IgD-negative memory B cell (primary cell): ENCODE measurements at regions not wholly inside any gene's neighbourhood (a gene's known extent, or its start where the extent isn't known, plus 50 kb on each side); places are given as distances from the start of the nearest gene placed in this dataset.

ENCODE experiments used
- H3K27ac Mint-ChIP-seq, 3 donors: one replicate each; pipeline ENCODE4 v1.8.0; 2020 to 2022; ENCODE audit warnings: mild to moderate bottlenecking in 3 of 3, mixed read lengths in 3 of 3, moderate library complexity in 1 of 3
- H3K27me3 Mint-ChIP-seq: one replicate; pipeline ENCODE4 v1.8.0; 2021; ENCODE audit warnings: mixed read lengths
- H3K36me3 Mint-ChIP-seq: one replicate; pipeline ENCODE4 v1.8.0; 2020; ENCODE audit warnings: mild to moderate bottlenecking, mixed read lengths
- H3K4me1 Mint-ChIP-seq, 3 donors: one replicate each; pipeline ENCODE4 v1.8.0; 2020 to 2022; ENCODE audit warnings: mixed read lengths in 3 of 3, mild to moderate bottlenecking in 1 of 3
- H3K4me3 Mint-ChIP-seq, 4 donors: one replicate each; pipeline ENCODE4 v1.8.0; 2020 to 2022; ENCODE audit warnings: mild to moderate bottlenecking in 4 of 4, mixed read lengths in 4 of 4, moderate library complexity in 3 of 4
- H3K9me3 Mint-ChIP-seq, 3 donors: one replicate each; pipeline ENCODE4 v1.8.0; 2020 to 2021; ENCODE audit warnings: mixed read lengths in 3 of 3, mild to moderate bottlenecking in 1 of 3

DNA sequence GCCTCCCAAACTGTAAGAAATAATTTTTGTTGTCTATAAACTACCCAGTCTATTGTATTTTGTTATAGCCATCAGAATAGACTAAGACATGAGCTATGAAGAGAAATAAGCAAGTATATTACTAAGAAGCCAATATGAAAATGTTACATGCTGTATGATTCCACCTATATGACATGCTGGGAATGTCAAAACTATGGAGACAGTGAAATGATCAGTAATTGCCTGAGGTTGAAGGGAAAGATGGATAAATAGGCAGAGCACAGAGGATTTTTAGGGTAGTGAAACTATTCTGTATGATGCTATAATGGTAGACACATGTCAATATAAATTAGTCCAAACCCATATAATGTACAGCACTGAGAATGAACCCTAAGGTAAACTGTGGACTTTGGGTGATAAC lies 261.3 kb upstream of the PCDH15 start:
- no peak overlapping the region for H3K4me3 Mint-ChIP-seq
- peaks cover 0 to 8% (median 3%) of the 10 kb centered on the region in 3 donors for H3K9me3 Mint-ChIP-seq
- H3K4me1 Mint-ChIP-seq, result no peaks in the 10 kb centered on the region
- no peaks in the 10 kb centered on the region for H3K27me3 Mint-ChIP-seq
- no peaks in the 10 kb centered on the region for H3K36me3 Mint-ChIP-seq
- no peak overlapping the region for H3K27ac Mint-ChIP-seq

DNA sequence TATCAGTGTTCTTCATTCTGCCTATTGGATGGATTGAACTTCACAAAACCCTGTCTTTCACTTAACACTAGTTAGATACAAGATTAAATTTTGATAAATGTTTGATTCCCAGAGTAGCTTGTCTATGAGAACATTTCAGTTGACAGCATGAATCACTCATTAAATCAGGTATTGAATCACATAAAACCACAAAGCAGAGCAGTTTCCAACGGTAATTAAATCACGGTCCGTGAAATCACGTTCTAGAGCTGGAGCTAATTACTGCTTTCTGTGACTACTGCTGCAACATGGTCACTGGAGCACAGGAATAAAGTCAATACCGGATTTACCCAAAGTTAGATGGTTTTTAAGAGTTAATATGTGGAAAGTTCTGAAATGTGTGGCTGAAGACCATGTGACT lies 257.8 kb upstream of the PCDH15 start:
- Mint-ChIP-seq H3K9me3 (peaks cover 2 to 4% (median 2%) of the 10 kb centered on the region in 3 donors), H3K4me3 (no peak overlapping the region), H3K36me3 (no peaks in the 10 kb centered on the region), H3K4me1 (no peaks in the 10 kb centered on the region), H3K27me3 (no peaks in the 10 kb centered on the region), H3K27ac (no peak overlapping the region)

DNA sequence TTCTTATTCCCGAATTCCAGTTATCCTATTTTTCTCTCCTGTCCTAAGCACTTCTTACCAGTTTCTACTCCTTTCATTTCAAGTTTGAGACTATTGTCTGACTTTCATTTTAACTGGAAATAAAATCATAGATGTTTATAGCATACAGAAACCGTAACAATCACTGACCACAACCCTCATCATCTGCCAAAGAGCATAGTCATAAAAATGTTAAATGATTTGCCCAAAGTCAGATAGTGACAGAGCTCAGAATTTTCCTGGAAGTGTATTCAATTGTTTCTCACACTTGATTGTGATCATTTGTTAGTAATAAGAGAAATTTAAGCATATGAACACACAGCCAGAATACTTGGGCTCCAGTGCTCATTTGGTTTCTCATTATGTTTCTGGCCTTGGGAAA lies 250.5 kb upstream of the PCDH15 start:
- Mint-ChIP-seq H3K27ac (no peak overlapping the region), H3K9me3 (peaks cover 0 to 2% (median 2%) of the 10 kb centered on the region in 3 donors), H3K4me3 (no peak overlapping the region), H3K4me1 (no peaks in the 10 kb centered on the region), H3K36me3 (no peaks in the 10 kb centered on the region), H3K27me3 (no peaks in the 10 kb centered on the region)

DNA sequence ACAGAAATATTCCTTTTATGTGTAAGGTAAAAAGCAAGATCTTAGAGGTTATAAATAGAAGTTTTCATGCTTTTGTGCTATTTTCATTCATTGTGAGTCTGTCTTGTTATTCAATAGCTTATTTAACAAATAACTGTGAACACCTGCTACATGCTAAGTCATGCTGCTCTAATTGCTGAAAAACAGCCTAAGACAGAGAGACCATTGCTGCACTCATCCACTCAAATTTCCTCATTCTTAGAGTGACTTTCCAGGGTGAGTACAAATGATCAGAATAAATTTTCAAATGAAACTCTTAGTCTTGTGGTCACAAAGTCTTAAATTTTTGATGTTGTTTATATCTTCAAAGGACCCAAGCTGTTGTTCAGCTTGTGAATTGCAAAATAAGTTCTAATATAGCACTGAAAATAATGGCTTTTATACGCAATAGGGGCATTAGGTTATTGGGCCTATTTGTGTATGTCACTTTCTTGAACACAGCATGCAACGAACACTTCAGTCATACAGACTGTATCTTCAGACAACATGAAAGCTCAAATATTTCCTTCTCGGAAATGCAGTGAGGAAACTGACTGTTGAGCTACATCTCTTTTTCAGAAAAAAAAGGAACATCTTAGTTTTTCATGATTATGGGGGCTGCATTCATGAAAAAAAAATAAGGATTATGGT lies 247.9 kb upstream of the PCDH15 start:
- no peaks in the 10 kb centered on the region for H3K4me1 Mint-ChIP-seq
- H3K27ac Mint-ChIP-seq, result no peak overlapping the region
- H3K36me3 Mint-ChIP-seq, result no peaks in the 10 kb centered on the region
- no peak overlapping the region for H3K4me3 Mint-ChIP-seq
- no peaks in the 10 kb centered on the region for H3K27me3 Mint-ChIP-seq
- no peaks in the 10 kb centered on the region for H3K9me3 Mint-ChIP-seq

DNA sequence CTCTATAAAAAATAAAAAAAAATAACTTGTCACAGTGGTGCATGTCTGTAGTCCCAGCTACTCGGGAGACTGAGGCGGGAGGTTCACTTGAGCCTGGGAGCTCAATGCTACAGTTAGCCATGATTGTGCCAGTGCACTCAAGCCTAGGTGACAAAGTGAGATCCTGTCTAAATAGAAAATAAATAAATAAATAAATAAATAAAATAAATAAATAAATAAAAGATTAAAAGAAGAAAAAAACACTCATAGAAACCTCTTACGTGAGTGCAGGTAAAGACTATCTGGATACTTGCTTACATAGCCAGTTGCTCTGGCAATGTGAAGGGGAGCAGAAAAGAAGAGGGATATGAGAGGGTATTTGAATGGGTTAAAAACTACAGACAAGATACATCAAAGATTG lies 242.5 kb upstream of the PCDH15 start:
- H3K36me3 Mint-ChIP-seq, result no peaks in the 10 kb centered on the region
- no peak overlapping the region for H3K27ac Mint-ChIP-seq
- H3K9me3 Mint-ChIP-seq, result peaks cover 0 to 3% (median 0%) of the 10 kb centered on the region in 3 donors
- no peak overlapping the region for H3K4me3 Mint-ChIP-seq
- H3K4me1 Mint-ChIP-seq, result no peaks in the 10 kb centered on the region
- H3K27me3 Mint-ChIP-seq, result no peaks in the 10 kb centered on the region

DNA sequence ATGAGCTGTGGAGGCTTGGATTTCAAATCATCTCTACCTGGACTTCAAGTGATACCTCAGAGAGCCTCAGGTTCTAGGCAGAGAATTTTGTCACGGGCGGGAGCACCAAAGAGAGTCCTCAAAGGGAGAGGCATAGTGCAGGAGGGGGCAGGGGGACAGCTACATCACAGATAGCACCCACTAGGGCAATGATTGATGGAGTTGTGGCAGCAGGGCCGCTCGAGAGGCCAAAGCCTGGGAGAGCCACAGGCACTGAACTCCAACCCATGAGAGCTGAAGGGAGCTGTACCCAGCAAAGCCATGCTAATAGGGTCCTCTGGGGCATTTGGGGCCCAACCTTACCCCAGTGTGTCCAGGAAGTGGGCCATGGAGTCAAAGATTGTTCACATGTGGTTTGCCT lies 232.0 kb upstream of the PCDH15 start:
- Mint-ChIP-seq H3K36me3 (no peaks in the 10 kb centered on the region), H3K9me3 (peaks cover 0 to 6% (median 3%) of the 10 kb centered on the region in 3 donors), H3K4me1 (no peaks in the 10 kb centered on the region), H3K27me3 (no peaks in the 10 kb centered on the region), H3K4me3 (no peak overlapping the region), H3K27ac (no peak overlapping the region)

DNA sequence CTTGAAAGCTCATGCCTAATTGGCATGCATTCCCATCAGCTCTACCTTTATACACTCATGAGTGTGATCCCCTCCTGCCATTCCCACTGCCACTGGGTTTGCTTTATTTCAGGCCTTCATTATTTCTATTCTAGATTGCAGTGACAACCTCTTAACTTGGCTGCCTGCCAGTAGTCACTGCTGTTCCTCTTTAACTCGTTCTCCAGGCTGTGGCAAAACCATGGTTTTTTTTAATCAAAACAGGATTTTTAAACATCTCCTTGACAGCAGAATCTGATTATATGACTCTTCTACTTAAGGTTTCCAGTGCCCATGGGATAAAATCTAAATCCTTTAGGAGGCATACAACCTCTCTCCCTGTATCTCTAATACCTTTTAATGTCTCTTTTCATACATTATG lies 223.7 kb upstream of the PCDH15 start:
- H3K27me3 Mint-ChIP-seq, result no peaks in the 10 kb centered on the region

DNA sequence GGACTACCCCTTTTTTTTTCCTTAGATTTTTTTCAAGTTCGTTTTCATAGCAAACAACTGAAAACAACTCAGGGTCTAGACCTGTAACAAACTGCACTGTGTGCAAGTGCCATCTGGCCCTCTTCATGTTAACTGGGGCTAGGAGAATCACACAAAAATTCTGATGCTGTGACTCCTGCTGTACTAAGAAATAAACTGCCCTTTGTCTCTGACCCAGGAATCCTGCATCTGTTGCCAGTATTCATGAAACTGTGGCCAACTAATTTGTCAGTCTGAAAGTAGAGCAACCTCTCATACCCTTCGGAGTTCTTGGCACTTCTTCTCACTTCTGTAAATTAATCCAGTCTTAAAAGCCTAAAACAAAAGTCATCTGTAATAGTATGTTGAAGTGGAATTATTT lies 218.4 kb upstream of the PCDH15 start:
- no peak overlapping the region for H3K27ac Mint-ChIP-seq
- peaks cover 0 to 2% (median 0%) of the 10 kb centered on the region in 3 donors for H3K9me3 Mint-ChIP-seq
- H3K27me3 Mint-ChIP-seq, result no peaks in the 10 kb centered on the region
- H3K36me3 Mint-ChIP-seq, result no peaks in the 10 kb centered on the region
- H3K4me1 Mint-ChIP-seq, result no peaks in the 10 kb centered on the region
- H3K4me3 Mint-ChIP-seq, result no peak overlapping the region

More for the DNA sequence above, 223.7 kb upstream of the PCDH15 start:
- no peaks in the 10 kb centered on the region for H3K4me1 Mint-ChIP-seq
- H3K36me3 Mint-ChIP-seq, result no peaks in the 10 kb centered on the region
- peaks cover 0 to 5% (median 0%) of the 10 kb centered on the region in 3 donors for H3K9me3 Mint-ChIP-seq
- no peak overlapping the region for H3K4me3 Mint-ChIP-seq
- H3K27ac Mint-ChIP-seq, result no peak overlapping the region

DNA sequence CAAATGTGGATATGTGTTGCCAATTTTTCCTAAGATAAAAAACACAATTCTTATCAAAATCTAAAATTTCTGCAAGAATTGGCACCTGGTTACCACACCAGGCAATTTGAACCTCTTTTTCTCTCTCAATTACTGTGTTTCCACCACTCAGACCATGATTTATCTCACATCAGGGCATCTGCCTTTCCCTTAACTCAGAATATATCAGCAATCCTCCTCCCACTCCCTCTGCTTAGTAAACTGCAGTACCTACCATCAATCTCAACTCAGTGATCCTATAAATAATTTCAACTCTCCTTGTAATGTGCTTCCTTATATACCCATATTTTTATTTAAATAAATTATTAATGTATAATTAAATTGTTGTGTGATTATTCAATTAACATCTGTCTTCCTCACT lies 212.3 kb upstream of the PCDH15 start:
- Mint-ChIP-seq H3K4me1 (no peaks in the 10 kb centered on the region), H3K27me3 (no peaks in the 10 kb centered on the region), H3K27ac (no peak overlapping the region), H3K4me3 (no peak overlapping the region), H3K9me3 (peaks cover 0 to 4% (median 0%) of the 10 kb centered on the region in 3 donors), H3K36me3 (no peaks in the 10 kb centered on the region)

DNA sequence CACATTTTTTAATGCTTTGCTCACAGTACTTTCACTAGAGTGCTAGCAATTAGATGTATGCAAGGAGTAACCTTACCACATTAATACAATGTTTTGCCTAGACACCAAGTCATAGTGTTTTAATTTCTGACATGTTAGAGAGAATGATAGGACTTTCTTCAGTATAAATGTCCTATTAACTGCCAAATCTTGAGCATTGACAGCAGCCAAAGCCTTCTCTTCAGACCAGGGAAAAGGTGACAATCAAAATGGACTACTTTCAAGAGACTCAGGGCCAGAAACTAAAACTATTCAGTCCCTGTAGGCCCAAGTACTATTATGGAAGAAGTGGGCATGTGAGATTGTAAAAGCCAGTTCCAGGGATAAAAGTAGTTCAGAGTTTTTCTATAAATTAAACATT lies 201.4 kb upstream of the PCDH15 start:
- Mint-ChIP-seq H3K4me1 (no peaks in the 10 kb centered on the region), H3K27ac (no peak overlapping the region), H3K9me3 (peaks cover 3 to 12% (median 4%) of the 10 kb centered on the region in 3 donors), H3K36me3 (no peaks in the 10 kb centered on the region), H3K27me3 (no peaks in the 10 kb centered on the region), H3K4me3 (no peak overlapping the region)

DNA sequence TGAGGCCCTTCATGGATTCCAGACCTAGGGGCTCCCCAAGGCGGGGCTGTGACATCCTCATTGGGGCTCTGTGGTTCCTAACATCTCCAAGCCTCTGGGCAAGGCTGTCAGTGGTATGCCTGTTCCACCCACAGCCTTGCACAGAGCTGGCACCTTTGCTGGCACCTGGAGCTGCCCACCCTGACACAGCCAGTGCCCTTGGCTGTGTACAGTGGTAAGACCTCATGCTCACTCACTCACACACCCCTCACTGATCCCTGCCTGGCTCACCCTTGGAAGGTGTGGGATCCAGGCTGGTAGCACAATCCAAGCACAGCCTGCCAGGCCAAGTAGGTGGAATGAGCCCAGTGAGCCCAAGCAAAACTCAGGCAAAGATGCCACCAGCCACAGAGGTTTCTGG lies 200.4 kb upstream of the PCDH15 start:
- peaks cover 2 to 12% (median 3%) of the 10 kb centered on the region in 3 donors for H3K9me3 Mint-ChIP-seq

DNA sequence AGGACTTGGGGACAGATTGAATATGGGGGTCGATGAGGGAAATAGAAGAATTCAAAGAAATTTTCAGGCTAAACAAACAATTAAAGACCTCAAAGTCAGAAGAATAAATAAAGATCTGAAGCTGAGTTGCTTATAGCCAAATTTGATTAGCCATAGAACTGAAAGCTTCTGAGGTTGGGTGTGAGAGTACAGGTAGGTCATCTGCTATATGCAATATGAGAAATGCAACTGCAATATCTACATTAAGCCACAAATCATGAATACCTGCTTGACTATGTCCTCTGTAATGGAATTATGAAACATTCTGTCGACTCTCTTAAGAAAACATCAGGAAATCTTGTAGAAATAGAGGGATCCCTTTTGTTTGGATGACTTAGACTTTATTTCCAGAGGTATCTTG lies 192.1 kb upstream of the PCDH15 start:
- Mint-ChIP-seq H3K27me3 (no peaks in the 10 kb centered on the region), H3K4me3 (no peak overlapping the region), H3K4me1 (no peaks in the 10 kb centered on the region), H3K9me3 (peaks cover 3 to 9% (median 6%) of the 10 kb centered on the region in 3 donors), H3K27ac (no peak overlapping the region), H3K36me3 (no peaks in the 10 kb centered on the region)

More for the DNA sequence above, 200.4 kb upstream of the PCDH15 start:
- H3K4me1 Mint-ChIP-seq, result no peaks in the 10 kb centered on the region
- no peak overlapping the region for H3K27ac Mint-ChIP-seq
- H3K27me3 Mint-ChIP-seq, result no peaks in the 10 kb centered on the region
- H3K4me3 Mint-ChIP-seq, result no peak overlapping the region
- H3K36me3 Mint-ChIP-seq, result no peaks in the 10 kb centered on the region

DNA sequence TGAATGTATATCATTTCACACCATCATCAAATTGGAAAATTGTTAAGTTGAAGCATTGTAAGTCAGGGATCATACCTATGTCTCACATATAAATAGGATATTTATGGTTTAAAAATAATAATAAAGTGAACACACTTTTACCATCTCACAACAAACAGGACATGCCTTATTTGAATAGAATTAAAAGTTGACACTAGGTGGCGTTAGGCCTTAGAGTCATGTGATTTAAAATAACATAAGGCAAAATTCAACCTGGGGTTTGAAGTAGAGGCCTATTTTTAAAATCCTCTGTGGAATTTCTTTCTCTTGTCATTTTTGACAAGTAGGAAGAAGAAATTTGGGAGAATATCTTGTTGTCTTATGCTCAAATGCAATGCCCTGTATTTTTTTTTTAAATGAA lies 184.7 kb upstream of the PCDH15 start:
- Mint-ChIP-seq H3K9me3 (peaks cover 0 to 9% (median 2%) of the 10 kb centered on the region in 3 donors), H3K4me3 (no peak overlapping the region), H3K36me3 (peaks cover 2% of the 10 kb centered on the region), H3K4me1 (no peaks in the 10 kb centered on the region), H3K27ac (no peak overlapping the region), H3K27me3 (no peaks in the 10 kb centered on the region)

DNA sequence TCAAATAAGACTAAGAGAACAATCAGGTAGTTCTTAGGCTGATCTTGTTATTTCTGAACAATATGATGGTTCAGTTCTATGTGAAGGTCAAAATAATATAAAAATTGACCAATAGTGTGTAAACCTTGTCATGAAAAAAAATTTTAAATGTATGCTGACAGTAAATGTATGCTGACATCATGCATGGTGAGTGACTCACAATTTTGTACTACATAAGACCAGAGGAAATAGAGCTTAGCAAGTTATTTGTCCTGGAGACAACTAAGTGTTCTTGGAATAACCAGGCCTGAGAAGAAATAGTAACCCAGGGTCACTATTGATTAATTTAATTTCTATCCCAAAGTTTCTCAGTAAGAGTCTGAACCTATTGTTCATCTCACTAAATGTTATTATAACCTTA lies 182.2 kb upstream of the PCDH15 start:
- no peaks in the 10 kb centered on the region for H3K4me1 Mint-ChIP-seq
- H3K27me3 Mint-ChIP-seq, result no peaks in the 10 kb centered on the region
- H3K4me3 Mint-ChIP-seq, result no peak overlapping the region
- H3K36me3 Mint-ChIP-seq, result peaks cover 2% of the 10 kb centered on the region
- H3K27ac Mint-ChIP-seq, result no peak overlapping the region
- H3K9me3 Mint-ChIP-seq, result peaks cover 0 to 4% (median 3%) of the 10 kb centered on the region in 3 donors

DNA sequence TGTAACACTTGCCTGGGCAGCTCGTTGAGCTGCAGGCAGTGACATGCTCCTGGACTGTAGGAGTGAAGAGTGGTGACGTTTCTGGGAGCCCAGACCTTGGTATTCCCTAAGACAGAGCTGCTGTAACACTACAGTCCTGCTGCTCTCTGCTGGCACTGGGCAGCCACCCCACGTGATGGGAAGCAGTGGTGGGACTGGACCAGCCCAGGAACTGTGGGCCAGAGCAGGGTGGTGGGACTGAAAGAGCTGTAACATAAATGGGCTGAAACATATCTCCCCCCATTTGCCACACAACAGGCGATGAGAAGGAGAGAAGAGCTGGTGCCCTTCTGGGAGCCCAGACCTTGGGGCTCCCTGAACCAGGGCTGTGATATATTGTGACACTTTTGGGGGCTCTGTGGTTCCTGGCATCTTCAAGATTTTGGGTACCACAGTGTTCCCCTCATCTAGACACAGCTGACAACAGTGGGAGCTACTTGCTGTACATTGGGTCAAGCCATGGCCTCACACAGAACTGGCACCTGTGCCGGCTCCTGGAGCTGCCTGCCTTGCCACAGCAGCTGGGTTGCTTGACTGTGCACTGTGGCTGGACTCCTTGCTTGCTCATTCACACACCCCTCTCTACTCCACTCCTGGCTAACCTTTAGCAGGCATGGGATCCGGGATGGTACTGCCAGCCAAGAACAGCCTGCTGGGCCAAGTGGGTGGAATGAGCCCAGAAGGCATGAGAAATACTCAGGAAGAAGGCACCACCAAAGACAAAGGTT lies 161.3 kb upstream of the PCDH15 start:
- H3K27ac Mint-ChIP-seq, result no peak overlapping the region
- H3K27me3 Mint-ChIP-seq, result no peaks in the 10 kb centered on the region
- H3K4me3 Mint-ChIP-seq, result no peak overlapping the region

DNA sequence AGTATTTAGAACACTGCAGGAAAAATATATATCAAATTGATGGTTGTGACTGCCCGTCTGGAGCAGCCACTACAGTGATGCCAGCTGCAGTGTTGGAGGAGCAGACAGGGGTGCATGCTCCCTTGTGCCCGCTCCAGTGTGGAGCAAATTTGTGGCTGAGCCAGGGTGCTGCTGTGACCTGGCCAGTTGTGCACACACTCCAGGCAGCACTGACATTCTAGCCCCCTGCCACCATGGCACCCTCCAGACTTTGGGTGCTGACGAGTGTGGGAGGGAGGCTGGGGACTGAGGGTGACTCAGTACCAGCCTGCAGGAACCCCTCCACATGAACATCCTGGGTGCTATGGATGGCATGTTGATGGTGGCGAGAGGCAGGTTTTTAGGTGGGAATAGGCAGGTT lies 160.0 kb upstream of the PCDH15 start:
- Mint-ChIP-seq H3K27ac (no peak overlapping the region), H3K4me3 (no peak overlapping the region), H3K27me3 (no peaks in the 10 kb centered on the region), H3K4me1 (no peaks in the 10 kb centered on the region), H3K9me3 (no peaks in the 10 kb centered on the region), H3K36me3 (no peaks in the 10 kb centered on the region)

More for the DNA sequence above, 161.3 kb upstream of the PCDH15 start:
- no peaks in the 10 kb centered on the region for H3K4me1 Mint-ChIP-seq
- no peaks in the 10 kb centered on the region for H3K36me3 Mint-ChIP-seq
- H3K9me3 Mint-ChIP-seq, result no peaks in the 10 kb centered on the region
